BLaER1 (cell line): ENCODE measurements at regions not wholly inside any gene's neighbourhood (a gene's known extent, or its start where the extent isn't known, plus 50 kb on each side); places are given as distances from the start of the nearest gene placed in this dataset.

Source experiments
- H3K27ac ChIP-seq: shearing (Covaris generic); formaldehyde crosslinking; 2 replicates; pipeline ENCODE4 v1.8.1; 2022
- H3K27me3 ChIP-seq: shearing (Covaris generic); formaldehyde crosslinking; 2 replicates; pipeline ENCODE4 v1.8.1; 2022
- H3K36me3 ChIP-seq: shearing (Covaris generic); formaldehyde crosslinking; 2 replicates; pipeline ENCODE4 v1.8.1; 2022
- H3K4me1 ChIP-seq: shearing (Covaris generic); formaldehyde crosslinking; 2 replicates; pipeline ENCODE4 v1.8.1; 2022
- H3K4me2 ChIP-seq: shearing (Covaris generic); formaldehyde crosslinking; 2 replicates; pipeline ENCODE4 v1.8.1; 2022
- H3K4me3 ChIP-seq: shearing (Covaris generic); formaldehyde crosslinking; 2 replicates; pipeline ENCODE4 v1.8.1; 2022
- H3K9ac ChIP-seq: shearing (Covaris generic); formaldehyde crosslinking; 2 replicates; pipeline ENCODE4 v1.8.1; 2022
- H3K9me3 ChIP-seq: shearing (Covaris generic); formaldehyde crosslinking; 2 replicates; pipeline ENCODE4 v1.8.1; 2022
- H4K20me1 ChIP-seq: shearing (Covaris generic); formaldehyde crosslinking; 2 replicates; pipeline ENCODE4 v1.8.1; 2022
- Cebpa-rat ChIP-seq: shearing (Covaris generic); IDR thresholded peaks from 2 replicates; pipeline ENCODE4 v1.8.1; 2022

DNA sequence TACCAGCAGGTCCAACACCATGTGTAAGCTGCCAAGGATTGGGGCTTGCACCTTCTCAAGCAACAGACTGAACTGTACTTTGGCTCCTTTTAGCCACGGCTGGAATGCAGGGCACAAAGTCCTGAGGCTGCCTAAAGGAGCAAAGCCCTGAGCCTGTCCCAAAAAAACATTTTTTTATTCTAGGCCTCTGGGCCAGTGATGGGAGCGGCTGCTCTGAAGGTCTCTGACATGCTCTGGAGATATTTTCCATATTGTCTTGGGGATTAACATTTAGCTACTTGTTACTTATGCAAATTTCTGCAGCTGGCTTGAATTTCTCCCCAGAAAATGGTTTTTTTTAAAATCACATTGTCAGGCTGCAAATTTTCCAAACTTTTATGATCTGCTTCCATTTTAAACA, 885.3 kb downstream of the GLUD2 start:
- H3K9ac ChIP-seq: no peak overlapping the region
- no peak overlapping the region for H3K4me2 ChIP-seq
- H3K27ac ChIP-seq: no peak overlapping the region
- H3K4me1 ChIP-seq: peaks cover 7% of the 10 kb centered on the region; the same call in 1 of the 2 replicates
- peaks cover 18% of the 10 kb centered on the region for H3K9me3 ChIP-seq
- no peaks in the 10 kb centered on the region for H3K36me3 ChIP-seq
- H3K27me3 ChIP-seq: peaks cover 37% of the 10 kb centered on the region
- H4K20me1 ChIP-seq: no peaks in the 10 kb centered on the region
- no peak for TF ChIP-seq Cebpa-rat
- H3K4me3 ChIP-seq: no peak overlapping the region

GRCh38 chrX:121949041-121949760, 901.8 kb downstream of the GLUD2 start:
- no peak overlapping the region for H3K4me2 ChIP-seq
- H3K4me3 ChIP-seq: no peak overlapping the region
- H3K9ac ChIP-seq: no peak overlapping the region
- TF ChIP-seq Cebpa-rat: no peak
- H3K36me3 ChIP-seq: no peaks in the 10 kb centered on the region
- no peaks in the 10 kb centered on the region for H4K20me1 ChIP-seq
- no peaks in the 10 kb centered on the region for H3K4me1 ChIP-seq
- peaks cover 26% of the 10 kb centered on the region for H3K27me3 ChIP-seq
- no peaks in the 10 kb centered on the region for H3K9me3 ChIP-seq
- H3K27ac ChIP-seq: no peak overlapping the region

- Histone ChIP-seq H4K20me1 (no peaks in the 10 kb centered on the region), H3K27ac (no peak overlapping the region), H3K4me3 (no peak overlapping the region), H3K36me3 (no peaks in the 10 kb centered on the region), H3K4me2 (no peak overlapping the region), H3K4me1 (no peaks in the 10 kb centered on the region), H3K27me3 (peaks cover 16% of the 10 kb centered on the region; the same call in 1 of the 2 replicates), H3K9ac (no peak overlapping the region), H3K9me3 (peaks cover 26% of the 10 kb centered on the region)
- no peak for TF ChIP-seq Cebpa-rat
Observed at GRCh38 chrX:121958886-121959285, 911.5 kb downstream of the GLUD2 start.

DNA sequence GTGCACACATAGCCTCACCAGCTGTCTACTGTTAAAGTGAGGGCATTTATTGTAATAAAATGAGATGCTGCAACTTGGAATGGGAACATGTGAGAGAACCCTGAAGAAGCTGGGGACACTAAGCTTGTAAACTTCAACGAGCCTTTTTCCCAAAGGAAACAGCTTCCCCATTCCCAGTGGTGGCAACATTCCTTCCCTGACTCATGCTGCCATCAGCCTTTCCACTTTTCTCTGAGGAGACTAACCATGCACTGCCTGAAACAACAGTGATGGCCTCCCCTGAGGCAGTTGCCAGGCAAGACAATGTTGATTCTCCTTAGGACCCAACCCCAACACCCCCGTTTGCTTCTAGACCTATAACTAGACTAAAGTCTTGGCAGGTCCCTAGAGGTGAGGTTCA, 928.3 kb downstream of the GLUD2 start:
- peaks cover 23% of the 10 kb centered on the region; the same call in 1 of the 2 replicates for H3K27me3 ChIP-seq
- no peaks in the 10 kb centered on the region for H3K4me1 ChIP-seq
- H3K4me3 ChIP-seq: no peak overlapping the region
- no peak overlapping the region for H3K9ac ChIP-seq
- no peaks in the 10 kb centered on the region for H4K20me1 ChIP-seq
- no peak overlapping the region for H3K27ac ChIP-seq
- H3K9me3 ChIP-seq: peaks cover 12% of the 10 kb centered on the region; the same call in 1 of the 2 replicates
- H3K4me2 ChIP-seq: no peak overlapping the region
- no peaks in the 10 kb centered on the region for H3K36me3 ChIP-seq
- no peak for TF ChIP-seq Cebpa-rat

GRCh38 chrX:121987163-121987562, 939.8 kb downstream of the GLUD2 start:
- H3K4me1 ChIP-seq: no peaks in the 10 kb centered on the region
- H3K27ac ChIP-seq: no peak overlapping the region
- H3K36me3 ChIP-seq: no peaks in the 10 kb centered on the region
- no peaks in the 10 kb centered on the region for H4K20me1 ChIP-seq
- H3K4me3 ChIP-seq: no peak overlapping the region
- peaks cover 10% of the 10 kb centered on the region; the same call in 1 of the 2 replicates for H3K27me3 ChIP-seq
- no peak overlapping the region for H3K9ac ChIP-seq
- peaks cover 8% of the 10 kb centered on the region; the same call in 1 of the 2 replicates for H3K9me3 ChIP-seq
- no peak overlapping the region for H3K4me2 ChIP-seq
- no peak for TF ChIP-seq Cebpa-rat

DNA sequence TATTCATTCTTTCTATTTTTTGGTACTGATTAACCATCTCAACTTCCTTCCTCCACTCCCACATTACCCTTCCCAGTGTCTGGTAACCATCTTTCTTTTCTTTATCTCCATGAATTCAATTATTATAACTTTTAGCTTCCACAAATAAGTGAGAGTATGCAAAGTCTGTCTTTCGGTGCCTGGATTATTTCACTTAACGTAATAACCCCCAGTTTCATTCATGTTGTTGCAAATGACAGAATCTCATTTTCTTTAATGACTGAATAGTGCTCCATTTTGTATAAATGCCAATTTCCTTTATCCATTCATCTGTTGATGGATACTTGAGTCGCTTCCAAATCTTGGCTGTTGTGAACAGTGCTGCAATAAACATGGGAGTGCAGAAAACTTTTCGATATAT, 940.4 kb downstream of the GLUD2 start:
- Histone ChIP-seq H3K36me3 (no peaks in the 10 kb centered on the region), H3K4me3 (no peak overlapping the region), H4K20me1 (no peaks in the 10 kb centered on the region), H3K4me2 (no peak overlapping the region), H3K9me3 (peaks cover 8% of the 10 kb centered on the region; the same call in 1 of the 2 replicates), H3K27me3 (peaks cover 10% of the 10 kb centered on the region; the same call in 1 of the 2 replicates), H3K27ac (no peak overlapping the region), H3K9ac (no peak overlapping the region), H3K4me1 (no peaks in the 10 kb centered on the region)
- no peak for TF ChIP-seq Cebpa-rat

- Histone ChIP-seq H3K4me3 (no peak overlapping the region), H3K4me2 (no peak overlapping the region), H3K9ac (no peak overlapping the region), H3K27ac (no peak overlapping the region), H3K36me3 (no peaks in the 10 kb centered on the region), H4K20me1 (no peaks in the 10 kb centered on the region), H3K4me1 (no peaks in the 10 kb centered on the region), H3K9me3 (0 out of 2 replicates have a peak, but pooled peaks cover 7% of the 10 kb centered on the region), H3K27me3 (peaks cover 59% of the 10 kb centered on the region)
- no peak for TF ChIP-seq Cebpa-rat
Observed at GRCh38 chrX:122004127-122004526, 956.7 kb downstream of the GLUD2 start.

- H3K9me3 ChIP-seq: no peaks in the 10 kb centered on the region
- H4K20me1 ChIP-seq: no peaks in the 10 kb centered on the region
- no peak overlapping the region for H3K4me3 ChIP-seq
- H3K27ac ChIP-seq: no peak overlapping the region
- no peak for TF ChIP-seq Cebpa-rat
- no peaks in the 10 kb centered on the region for H3K36me3 ChIP-seq
- H3K27me3 ChIP-seq: peaks cover 17% of the 10 kb centered on the region
- no peaks in the 10 kb centered on the region for H3K4me1 ChIP-seq
- no peak overlapping the region for H3K9ac ChIP-seq
- H3K4me2 ChIP-seq: no peak overlapping the region
Observed at GRCh38 chrX:122026665-122027064, 979.3 kb downstream of the GLUD2 start.

GRCh38 chrX:122046226-122046625, 998.8 kb downstream of the GLUD2 start:
- Histone ChIP-seq H3K27me3 (peaks cover 20% of the 10 kb centered on the region), H3K4me2 (no peak overlapping the region), H3K9ac (no peak overlapping the region), H3K4me1 (no peaks in the 10 kb centered on the region), H3K9me3 (no peaks in the 10 kb centered on the region), H4K20me1 (no peaks in the 10 kb centered on the region), H3K4me3 (no peak overlapping the region), H3K27ac (no peak overlapping the region), H3K36me3 (no peaks in the 10 kb centered on the region)
- no peak for TF ChIP-seq Cebpa-rat

DNA sequence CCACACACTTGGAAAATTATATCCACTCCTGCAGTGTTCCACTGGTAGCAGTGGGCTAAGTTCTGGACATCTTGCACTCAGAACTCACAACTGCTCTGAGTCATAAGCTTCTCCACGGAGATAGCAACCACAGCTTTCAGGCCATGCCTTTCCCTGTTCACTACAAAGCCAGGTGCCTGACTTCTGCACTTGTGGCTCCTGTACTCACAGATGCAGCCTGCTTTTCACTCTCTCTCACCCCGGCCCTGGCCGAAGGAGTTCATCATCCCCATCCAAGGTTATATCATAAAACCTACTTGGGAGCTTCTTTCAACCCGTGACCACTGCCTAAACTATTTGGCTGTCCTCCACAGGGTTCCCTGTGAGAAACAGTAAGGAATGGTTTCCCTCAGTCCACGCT, 999.4 kb downstream of the GLUD2 start:
- Histone ChIP-seq H3K27ac (no peak overlapping the region), H3K4me1 (no peaks in the 10 kb centered on the region), H3K4me2 (no peak overlapping the region), H3K9me3 (no peaks in the 10 kb centered on the region), H3K4me3 (no peak overlapping the region), H4K20me1 (no peaks in the 10 kb centered on the region), H3K27me3 (peaks cover 16% of the 10 kb centered on the region), H3K36me3 (no peaks in the 10 kb centered on the region), H3K9ac (no peak overlapping the region)
- no peak for TF ChIP-seq Cebpa-rat
